A673 (cell line): ENCODE measurements at regions not wholly inside any gene's neighbourhood (a gene's known extent, or its start where the extent isn't known, plus 50 kb on each side); places are given as distances from the start of the nearest gene placed in this dataset.

Experiments
- BruUV-seq: library from RNA; stranded (reverse); fragments of 400-500 nt; replicated peaks from 2 replicates; lab custom pipeline; 2021; lab: Mats Ljungman, UMichigan
- CTCF ChIA-PET: fragments of 300-600 bp; sonication (Branson Sonifier 250); formaldehyde crosslinking; loops from one replicate; lab custom pipeline; 2022; ENCODE audit warnings: antibody characterized with exemption; lab: Charles Lee
- POLR2A ChIA-PET: fragments of 300-600 bp; sonication (Branson Sonifier 250); formaldehyde crosslinking; loops from one replicate; lab custom pipeline; 2022; ENCODE audit warnings: antibody characterized with exemption; ENCODE audit not compliant: low non-redundant PET; lab: Charles Lee
- DNase-seq: peaks from one replicate; pipeline ENCODE4 v3.0.0-alpha.2; 2015; ENCODE audit warnings: low spot score
- H3K27ac ChIP-seq: fragments of 200-600 bp; sonication (generic); 2 replicates; pipeline ENCODE4 v1.5.1; 2016; ENCODE audit warnings: mixed run types, low read depth, mild to moderate bottlenecking, mixed read lengths, antibody characterized with exemption, low read length; ENCODE audit not compliant: poor library complexity, severe bottlenecking
- H3K27me3 ChIP-seq: fragments of 200-600 bp; sonication (generic); replicated peaks from 2 replicates; pipeline ENCODE4 v1.6.1; 2017; ENCODE audit warnings: mixed run types, low read depth, mild to moderate bottlenecking, mixed read lengths, antibody characterized with exemption, low read length; ENCODE audit not compliant: insufficient read depth, poor library complexity
- H3K36me3 ChIP-seq: fragments of 200-600 bp; sonication (generic); 2 replicates; pipeline ENCODE4 v1.6.1; 2016; ENCODE audit warnings: mixed run types, mild to moderate bottlenecking, mixed read lengths, antibody characterized with exemption, low read length; ENCODE audit not compliant: insufficient read depth, poor library complexity, severe bottlenecking
- H3K4me1 ChIP-seq: fragments of 200-600 bp; sonication (generic); 2 replicates; pipeline ENCODE4 v1.6.1; 2017; ENCODE audit warnings: mixed run types, mild to moderate bottlenecking, mixed read lengths, antibody characterized with exemption, low read length; ENCODE audit not compliant: insufficient read depth, poor library complexity, severe bottlenecking
- H3K4me3 ChIP-seq: fragments of 200-600 bp; sonication (generic); 2 replicates; pipeline ENCODE4 v1.5.1; 2016; ENCODE audit warnings: low read depth, mixed run types, mild to moderate bottlenecking, mixed read lengths, low read length; ENCODE audit not compliant: poor library complexity, severe bottlenecking
- H3K9me3 ChIP-seq: fragments of 200-600 bp; sonication (generic); 2 replicates; pipeline ENCODE4 v1.6.1; 2016; ENCODE audit warnings: mixed run types, low read depth, mild to moderate bottlenecking, mixed read lengths, antibody characterized with exemption, low read length; ENCODE audit not compliant: poor library complexity, severe bottlenecking
- EZH2 ChIP-seq: fragments of 200-600 bp; sonication (generic); IDR thresholded peaks from 2 replicates; pipeline ENCODE4 v1.6.1; 2017; ENCODE audit warnings: borderline replicate concordance, low read depth, mild to moderate bottlenecking, mixed read lengths, antibody characterized with exemption, low read length; ENCODE audit not compliant: poor library complexity, severe bottlenecking
- intact Hi-C: fragments of 100-400 bp; cut with micrococcal nuclease; formaldehyde crosslinking; loops from one replicate; pipeline ENCODE4 v1.10.0; 2022; ENCODE audit not compliant: unreplicated experiment
- TF ChIP-seq, protein P1 (sequence below): fragments of 300-800, 200-600 bp; sonication (generic); conservative IDR thresholded peaks from 2 replicates; pipeline ENCODE4 v1.5.1; 2017; ENCODE audit warnings: low read depth, mild to moderate bottlenecking, antibody characterized with exemption, low read length, moderate library complexity, mixed read lengths

DNA sequence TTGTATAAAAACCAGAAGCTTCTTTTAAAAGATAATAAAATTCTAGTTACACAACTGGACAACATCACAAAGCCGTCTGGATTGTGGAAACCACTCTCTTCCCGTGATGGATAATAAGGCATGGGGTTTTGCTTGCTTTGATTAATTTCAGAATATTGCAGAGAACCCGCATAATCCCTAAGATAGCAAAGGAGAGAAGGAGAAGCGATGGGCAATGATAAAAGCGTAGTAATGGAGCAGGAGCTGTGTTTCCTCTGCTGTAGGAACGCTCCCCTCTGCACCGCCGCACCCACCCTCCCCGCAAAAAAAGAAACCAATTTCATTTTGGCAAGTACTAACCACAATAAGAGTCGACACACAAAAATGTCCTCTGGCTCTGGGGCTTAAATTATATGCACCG, 340.9 kb upstream of the PSMD7 start:
- Histone ChIP-seq H3K27ac (no peak overlapping the region), H3K36me3 (no peaks in the 10 kb centered on the region), H3K9me3 (no peaks in the 10 kb centered on the region), H3K27me3 (peaks cover 43% of the 10 kb centered on the region), H3K4me3 (no peak overlapping the region), H3K4me1 (no peaks in the 10 kb centered on the region)
- no TSS peak for BruUV-seq
- intact Hi-C loops: loop anchor here (5.0 to 10.0 kb wide), 5 partner anchors 149 to 1451 kb away; no protein-coding TSS in a partner anchor
- CTCF ChIA-PET: interaction anchor here (0.7 kb wide), 1 partner anchor 513 kb away, joined by 3 read pairs; no protein-coding TSS in a partner anchor
- no peak for DNase-seq
- no peak for TF ChIP-seq EZH2
- TF ChIP-seq, protein P1, sequence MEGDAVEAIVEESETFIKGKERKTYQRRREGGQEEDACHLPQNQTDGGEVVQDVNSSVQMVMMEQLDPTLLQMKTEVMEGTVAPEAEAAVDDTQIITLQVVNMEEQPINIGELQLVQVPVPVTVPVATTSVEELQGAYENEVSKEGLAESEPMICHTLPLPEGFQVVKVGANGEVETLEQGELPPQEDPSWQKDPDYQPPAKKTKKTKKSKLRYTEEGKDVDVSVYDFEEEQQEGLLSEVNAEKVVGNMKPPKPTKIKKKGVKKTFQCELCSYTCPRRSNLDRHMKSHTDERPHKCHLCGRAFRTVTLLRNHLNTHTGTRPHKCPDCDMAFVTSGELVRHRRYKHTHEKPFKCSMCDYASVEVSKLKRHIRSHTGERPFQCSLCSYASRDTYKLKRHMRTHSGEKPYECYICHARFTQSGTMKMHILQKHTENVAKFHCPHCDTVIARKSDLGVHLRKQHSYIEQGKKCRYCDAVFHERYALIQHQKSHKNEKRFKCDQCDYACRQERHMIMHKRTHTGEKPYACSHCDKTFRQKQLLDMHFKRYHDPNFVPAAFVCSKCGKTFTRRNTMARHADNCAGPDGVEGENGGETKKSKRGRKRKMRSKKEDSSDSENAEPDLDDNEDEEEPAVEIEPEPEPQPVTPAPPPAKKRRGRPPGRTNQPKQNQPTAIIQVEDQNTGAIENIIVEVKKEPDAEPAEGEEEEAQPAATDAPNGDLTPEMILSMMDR: no peak
- POLR2A ChIA-PET: no interaction called here

DNA sequence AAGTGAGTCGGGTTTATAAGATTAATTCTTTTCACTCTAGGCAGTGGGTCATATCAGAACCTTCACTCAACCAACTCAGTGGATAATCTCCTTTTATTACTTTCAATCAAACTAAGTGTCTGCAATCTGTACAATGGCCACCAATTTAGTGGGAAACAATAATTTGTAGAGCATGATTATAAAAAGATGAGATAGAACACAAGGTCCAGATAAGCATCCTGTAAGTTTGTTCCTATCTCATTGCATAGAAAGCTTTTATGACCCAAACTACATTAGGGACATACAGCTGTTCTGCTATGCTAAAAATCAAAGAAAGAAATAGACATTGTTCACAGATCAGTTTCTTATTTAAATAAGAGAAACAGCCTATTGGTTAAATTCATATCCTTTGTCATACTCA, 341.4 kb upstream of the PSMD7 start:
- intact Hi-C loops: loop anchor here (5.0 to 10.0 kb wide), 5 partner anchors 150 to 1450 kb away; no protein-coding TSS in a partner anchor
- Histone ChIP-seq H3K4me3 (no peak overlapping the region), H3K27me3 (peaks cover 43% of the 10 kb centered on the region), H3K4me1 (no peaks in the 10 kb centered on the region), H3K9me3 (no peaks in the 10 kb centered on the region), H3K27ac (no peak overlapping the region), H3K36me3 (no peaks in the 10 kb centered on the region)
- ChIA-PET CTCF (no interaction called here), POLR2A (no interaction called here)
- no peak for DNase-seq
- BruUV-seq: no TSS peak
- TF ChIP-seq, protein P1: no peak
- no peak for TF ChIP-seq EZH2

DNA sequence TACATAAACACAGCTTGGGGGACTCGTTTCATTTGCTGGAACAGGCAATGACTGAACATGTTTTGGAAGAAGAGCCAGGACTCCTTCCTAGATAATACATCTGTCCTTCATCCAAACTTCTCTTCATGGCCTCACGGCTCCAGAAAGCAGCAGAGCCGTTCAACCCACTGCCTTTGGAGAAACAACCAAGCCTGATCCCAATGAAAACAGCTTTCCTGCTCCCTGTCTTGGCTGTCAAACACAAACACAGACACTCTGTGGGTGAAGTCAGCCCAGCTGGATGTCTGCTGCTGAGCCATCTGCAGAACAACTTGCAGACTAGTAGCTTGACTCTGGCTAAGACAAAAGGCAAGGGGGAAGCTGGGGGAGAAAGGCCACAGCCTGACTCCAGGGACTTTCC, 345.1 kb upstream of the PSMD7 start:
- no peaks in the 10 kb centered on the region for H3K9me3 ChIP-seq
- intact Hi-C loops: loop anchor here (10.0 kb wide), 2 partner anchors 153 to 1447 kb away; no protein-coding TSS in a partner anchor
- ChIA-PET CTCF (no interaction called here), POLR2A (no interaction called here)
- H3K4me1 ChIP-seq: peaks cover 4% of the 10 kb centered on the region
- TF ChIP-seq, protein P1: no peak
- TF ChIP-seq EZH2: no peak
- H3K27me3 ChIP-seq: peaks cover 37% of the 10 kb centered on the region
- H3K27ac ChIP-seq: no peak overlapping the region
- no peak for DNase-seq
- H3K4me3 ChIP-seq: no peak overlapping the region
- BruUV-seq: no TSS peak
- H3K36me3 ChIP-seq: no peaks in the 10 kb centered on the region
